RWPE2 (cell line): ENCODE measurements at regions not wholly inside any gene's neighbourhood (a gene's known extent, or its start where the extent isn't known, plus 50 kb on each side); places are given as distances from the start of the nearest gene placed in this dataset.

Experiments
- ATAC-seq: fragments of 200-7000 bp; cut with Tn5 transposase; 3 replicates; pipeline ENCODE4 v1.9.1; 2021; ENCODE audit warnings: low read depth
- DNase-seq: peaks from one replicate; pipeline ENCODE4 v3.0.0-alpha.2; 2020; ENCODE audit warnings: low spot score
- H3K27ac ChIP-seq: fragments of 450-650 bp; 2 replicates; pipeline ENCODE4 v1.5.1; 2017; ENCODE audit warnings: mild to moderate bottlenecking; ENCODE audit not compliant: poor library complexity, severe bottlenecking
- H3K27me3 ChIP-seq: fragments of 250-450 bp; sonication (Bioruptor Pico); 2 replicates; pipeline ENCODE4 v1.5.1; 2021; ENCODE audit warnings: mild to moderate bottlenecking, moderate library complexity; ENCODE audit not compliant: insufficient read depth, poor library complexity, severe bottlenecking
- H3K36me3 ChIP-seq: fragments of 250-450 bp; sonication (Bioruptor Pico); 2 replicates; pipeline ENCODE4 v1.5.1; 2020; ENCODE audit warnings: low read depth, mild to moderate bottlenecking, moderate library complexity
- H3K4me1 ChIP-seq: fragments of 250-450 bp; sonication (Bioruptor Pico); 2 replicates; pipeline ENCODE4 v1.5.1; 2021; ENCODE audit warnings: mild to moderate bottlenecking, moderate library complexity; ENCODE audit not compliant: insufficient read depth, poor library complexity, severe bottlenecking
- H3K4me3 ChIP-seq: fragments of 250-450 bp; sonication (Bioruptor Pico); 2 replicates; pipeline ENCODE4 v1.5.1; 2021; ENCODE audit warnings: mild to moderate bottlenecking, moderate library complexity; ENCODE audit not compliant: severe bottlenecking
- H3K9me3 ChIP-seq: fragments of 250-450 bp; sonication (Bioruptor Pico); 2 replicates; pipeline ENCODE4 v1.5.1; 2021; ENCODE audit warnings: mild to moderate bottlenecking, moderate library complexity; ENCODE audit not compliant: severe bottlenecking
- TF ChIP-seq, protein P1 (sequence below): fragments of 450-650 bp; IDR thresholded peaks from one replicate; pipeline ENCODE4 v1.5.1; 2017; ENCODE audit warnings: mild to moderate bottlenecking, moderate library complexity; ENCODE audit not compliant: poor library complexity, severe bottlenecking

DNA sequence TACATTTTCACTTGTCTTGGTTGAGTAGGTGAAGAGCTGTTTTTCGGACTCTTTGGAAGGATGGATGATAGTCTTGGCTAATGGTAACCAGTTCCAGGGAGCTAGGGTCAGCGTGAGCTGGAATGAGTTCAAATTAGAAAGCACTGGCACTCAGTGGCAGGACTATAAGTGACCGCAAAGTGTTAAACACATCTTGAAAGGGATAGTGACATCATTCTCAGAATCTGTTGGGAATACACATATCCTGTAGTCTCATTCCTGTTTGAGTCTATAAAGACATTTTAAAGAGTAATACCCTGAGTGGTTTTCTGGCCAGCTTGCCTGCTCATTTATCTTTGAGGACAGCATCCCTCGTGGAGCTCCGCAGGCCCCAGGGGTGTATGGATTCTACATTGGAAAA, 56.7 kb upstream of the TMEM248 start:
- H3K27ac ChIP-seq, result no peak overlapping the region
- H3K4me3 ChIP-seq, result no peak overlapping the region
- TF ChIP-seq, protein P1, sequence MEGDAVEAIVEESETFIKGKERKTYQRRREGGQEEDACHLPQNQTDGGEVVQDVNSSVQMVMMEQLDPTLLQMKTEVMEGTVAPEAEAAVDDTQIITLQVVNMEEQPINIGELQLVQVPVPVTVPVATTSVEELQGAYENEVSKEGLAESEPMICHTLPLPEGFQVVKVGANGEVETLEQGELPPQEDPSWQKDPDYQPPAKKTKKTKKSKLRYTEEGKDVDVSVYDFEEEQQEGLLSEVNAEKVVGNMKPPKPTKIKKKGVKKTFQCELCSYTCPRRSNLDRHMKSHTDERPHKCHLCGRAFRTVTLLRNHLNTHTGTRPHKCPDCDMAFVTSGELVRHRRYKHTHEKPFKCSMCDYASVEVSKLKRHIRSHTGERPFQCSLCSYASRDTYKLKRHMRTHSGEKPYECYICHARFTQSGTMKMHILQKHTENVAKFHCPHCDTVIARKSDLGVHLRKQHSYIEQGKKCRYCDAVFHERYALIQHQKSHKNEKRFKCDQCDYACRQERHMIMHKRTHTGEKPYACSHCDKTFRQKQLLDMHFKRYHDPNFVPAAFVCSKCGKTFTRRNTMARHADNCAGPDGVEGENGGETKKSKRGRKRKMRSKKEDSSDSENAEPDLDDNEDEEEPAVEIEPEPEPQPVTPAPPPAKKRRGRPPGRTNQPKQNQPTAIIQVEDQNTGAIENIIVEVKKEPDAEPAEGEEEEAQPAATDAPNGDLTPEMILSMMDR, result no peak
- no peaks in the 10 kb centered on the region for H3K27me3 ChIP-seq
- H3K4me1 ChIP-seq, result no peaks in the 10 kb centered on the region
- ATAC-seq (no peak), DNase-seq (no peak)
- H3K36me3 ChIP-seq, result no peaks in the 10 kb centered on the region
- H3K9me3 ChIP-seq, result no peaks in the 10 kb centered on the region

DNA sequence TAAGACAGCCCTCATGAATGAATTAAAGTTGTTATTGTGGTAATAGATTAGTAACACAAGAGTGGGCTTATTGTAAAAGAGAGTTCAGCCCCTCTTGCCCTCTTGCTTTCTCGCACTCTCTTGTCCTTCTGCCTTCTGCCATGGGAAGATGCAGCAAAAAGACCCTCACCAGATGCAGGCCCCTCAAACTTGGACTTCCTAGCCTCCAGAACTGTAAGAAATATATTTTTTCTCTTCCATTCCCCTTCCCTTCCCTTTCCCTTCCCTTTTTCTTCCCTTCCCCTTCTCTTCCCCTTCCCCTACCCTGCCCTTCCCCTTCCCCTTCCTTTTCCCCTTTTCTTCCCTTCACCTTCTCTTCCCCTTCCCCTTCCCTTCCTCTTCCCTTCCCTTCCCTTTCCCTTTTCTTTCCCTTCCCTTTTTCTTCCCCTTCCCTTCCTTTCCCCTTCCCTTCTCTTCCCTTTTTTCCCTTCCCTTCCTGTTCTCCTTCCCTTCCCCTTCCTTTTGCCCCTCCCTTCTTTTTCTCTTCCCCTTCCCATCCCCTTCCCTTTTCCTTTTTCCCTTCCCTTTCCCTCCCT, 55.6 kb upstream of the TMEM248 start:
- Histone ChIP-seq H3K4me1 (no peaks in the 10 kb centered on the region), H3K9me3 (no peaks in the 10 kb centered on the region), H3K27ac (no peak overlapping the region), H3K27me3 (no peaks in the 10 kb centered on the region), H3K36me3 (no peaks in the 10 kb centered on the region), H3K4me3 (no peak overlapping the region)
- DNase-seq (no peak), ATAC-seq (no peak)
- TF ChIP-seq, protein P1, result no peak

DNA sequence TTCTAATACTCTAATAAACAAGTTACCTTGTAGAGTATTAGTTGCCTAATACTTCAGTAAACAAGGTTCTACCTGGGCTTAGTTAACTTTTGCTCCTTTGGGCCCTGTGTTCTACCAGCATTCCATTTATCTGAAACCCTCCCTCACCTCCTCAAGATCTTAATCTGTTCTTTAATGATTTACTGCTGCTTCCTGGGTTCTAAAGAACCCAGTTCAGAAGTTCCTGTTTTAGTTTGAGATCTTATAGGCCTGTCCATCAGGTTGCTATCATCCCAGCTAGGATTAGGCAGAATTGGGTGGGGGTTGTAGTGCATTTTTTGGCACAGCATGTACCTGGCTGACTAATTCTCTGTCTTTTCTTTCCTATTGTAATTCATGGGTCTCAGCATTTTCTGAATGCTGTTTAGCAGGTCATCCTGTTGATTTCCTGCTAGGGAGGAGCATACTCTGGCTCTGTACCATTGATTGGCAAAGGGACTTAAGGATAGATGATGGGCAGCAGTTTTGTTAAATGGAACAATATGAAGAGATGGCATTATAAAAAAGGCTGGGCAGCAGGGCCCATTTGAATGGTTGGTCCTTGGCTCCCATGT, 53.7 kb upstream of the TMEM248 start:
- Histone ChIP-seq H3K4me1 (no peaks in the 10 kb centered on the region), H3K27me3 (no peaks in the 10 kb centered on the region), H3K27ac (no peak overlapping the region), H3K9me3 (no peaks in the 10 kb centered on the region), H3K36me3 (no peaks in the 10 kb centered on the region; the same call in 1 of the 2 replicates), H3K4me3 (no peak overlapping the region)
- ATAC-seq (no peak), DNase-seq (no peak)
- TF ChIP-seq, protein P1, result no peak

DNA sequence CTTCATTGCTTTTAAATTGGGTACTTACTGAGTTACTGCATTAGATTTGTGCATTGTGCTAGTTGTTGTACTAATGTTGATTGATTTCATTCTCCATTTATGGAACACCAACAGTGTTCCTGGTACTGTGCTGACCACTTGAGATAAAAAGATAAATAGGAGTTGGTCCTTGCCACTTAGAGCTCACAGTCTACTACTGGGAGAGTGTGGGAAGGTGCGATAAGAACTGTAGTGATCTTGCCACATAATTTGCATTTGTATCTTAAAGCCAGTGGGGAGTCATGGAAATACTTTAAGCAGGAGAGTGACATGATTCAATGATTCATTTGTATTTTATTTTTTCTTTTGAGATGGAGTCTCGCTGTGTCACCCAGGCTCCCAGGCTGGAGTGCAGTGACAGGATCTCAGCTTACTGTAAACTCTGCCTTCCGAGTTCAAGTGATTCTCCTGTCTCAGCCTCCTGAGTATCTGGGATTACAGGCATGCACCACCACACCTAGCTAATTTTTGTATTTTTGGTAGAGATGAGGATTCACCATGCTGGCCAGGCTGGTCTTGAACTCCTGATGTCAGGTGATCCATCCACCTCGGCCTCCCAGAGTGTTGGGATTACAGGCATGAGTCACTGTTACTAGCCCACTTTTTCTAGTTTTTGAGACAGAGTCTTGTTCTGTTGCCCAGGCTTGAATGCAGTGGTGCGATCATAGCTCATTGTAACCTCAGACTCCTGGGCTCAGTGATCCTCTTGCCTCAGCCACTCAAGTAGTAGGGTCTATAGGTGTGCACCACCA, 51.2 kb upstream of the TMEM248 start:
- DNase-seq (no peak), ATAC-seq (no peak)
- TF ChIP-seq, protein P1, result no peak
- Histone ChIP-seq H3K27ac (no peak overlapping the region), H3K9me3 (no peaks in the 10 kb centered on the region), H3K4me1 (no peaks in the 10 kb centered on the region), H3K4me3 (no peak overlapping the region), H3K27me3 (no peaks in the 10 kb centered on the region), H3K36me3 (no peaks in the 10 kb centered on the region; the same call in 1 of the 2 replicates)
